ENCODE measurements at regions not wholly inside any gene's neighbourhood (a gene's known extent, or its start where the extent isn't known, plus 50 kb on each side); places are given as distances from the start of the nearest gene placed in this dataset.

- TF ChIP-seq, protein P1, sequence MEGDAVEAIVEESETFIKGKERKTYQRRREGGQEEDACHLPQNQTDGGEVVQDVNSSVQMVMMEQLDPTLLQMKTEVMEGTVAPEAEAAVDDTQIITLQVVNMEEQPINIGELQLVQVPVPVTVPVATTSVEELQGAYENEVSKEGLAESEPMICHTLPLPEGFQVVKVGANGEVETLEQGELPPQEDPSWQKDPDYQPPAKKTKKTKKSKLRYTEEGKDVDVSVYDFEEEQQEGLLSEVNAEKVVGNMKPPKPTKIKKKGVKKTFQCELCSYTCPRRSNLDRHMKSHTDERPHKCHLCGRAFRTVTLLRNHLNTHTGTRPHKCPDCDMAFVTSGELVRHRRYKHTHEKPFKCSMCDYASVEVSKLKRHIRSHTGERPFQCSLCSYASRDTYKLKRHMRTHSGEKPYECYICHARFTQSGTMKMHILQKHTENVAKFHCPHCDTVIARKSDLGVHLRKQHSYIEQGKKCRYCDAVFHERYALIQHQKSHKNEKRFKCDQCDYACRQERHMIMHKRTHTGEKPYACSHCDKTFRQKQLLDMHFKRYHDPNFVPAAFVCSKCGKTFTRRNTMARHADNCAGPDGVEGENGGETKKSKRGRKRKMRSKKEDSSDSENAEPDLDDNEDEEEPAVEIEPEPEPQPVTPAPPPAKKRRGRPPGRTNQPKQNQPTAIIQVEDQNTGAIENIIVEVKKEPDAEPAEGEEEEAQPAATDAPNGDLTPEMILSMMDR (IDR thresholded peaks at IDR 0.05), result no peak
- no peak for TF ChIP-seq POLR2A (IDR thresholded peaks at IDR 0.05)
Observed at GRCh38 chr9:74125941-74126340, 371.2 kb upstream of the RORB start.

Data from testis (tissue), 2 donors.